ENCODE measurements at regions not wholly inside any gene's neighbourhood (a gene's known extent, or its start where the extent isn't known, plus 50 kb on each side); places are given as distances from the start of the nearest gene placed in this dataset.
"Not testable (repeated sequence)": the region's sequence is repeated elsewhere in the genome, so short reads cannot be mapped to it uniquely, and the experiment has no call there.

DNA sequence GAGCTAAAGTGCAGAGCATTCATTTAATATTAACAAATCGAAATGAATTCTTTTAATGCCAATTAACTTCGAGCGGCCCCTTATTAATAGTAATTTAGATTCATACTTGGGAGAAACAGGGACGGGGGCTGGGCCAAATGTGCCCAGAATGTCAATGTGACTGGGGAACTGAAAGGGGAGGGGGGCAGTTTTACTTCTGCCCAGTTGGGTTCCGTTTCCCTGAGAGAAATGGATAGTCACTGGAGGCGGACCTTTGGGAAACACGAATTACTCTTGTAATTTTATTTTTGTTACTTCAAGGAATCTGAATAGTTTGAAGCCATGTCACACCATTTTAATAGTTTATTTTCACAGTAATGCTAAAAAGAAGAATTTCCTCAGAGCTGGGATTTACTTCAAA lies 64.8 kb downstream of the SMUG1 start:
- TF ChIP-seq, protein P1, sequence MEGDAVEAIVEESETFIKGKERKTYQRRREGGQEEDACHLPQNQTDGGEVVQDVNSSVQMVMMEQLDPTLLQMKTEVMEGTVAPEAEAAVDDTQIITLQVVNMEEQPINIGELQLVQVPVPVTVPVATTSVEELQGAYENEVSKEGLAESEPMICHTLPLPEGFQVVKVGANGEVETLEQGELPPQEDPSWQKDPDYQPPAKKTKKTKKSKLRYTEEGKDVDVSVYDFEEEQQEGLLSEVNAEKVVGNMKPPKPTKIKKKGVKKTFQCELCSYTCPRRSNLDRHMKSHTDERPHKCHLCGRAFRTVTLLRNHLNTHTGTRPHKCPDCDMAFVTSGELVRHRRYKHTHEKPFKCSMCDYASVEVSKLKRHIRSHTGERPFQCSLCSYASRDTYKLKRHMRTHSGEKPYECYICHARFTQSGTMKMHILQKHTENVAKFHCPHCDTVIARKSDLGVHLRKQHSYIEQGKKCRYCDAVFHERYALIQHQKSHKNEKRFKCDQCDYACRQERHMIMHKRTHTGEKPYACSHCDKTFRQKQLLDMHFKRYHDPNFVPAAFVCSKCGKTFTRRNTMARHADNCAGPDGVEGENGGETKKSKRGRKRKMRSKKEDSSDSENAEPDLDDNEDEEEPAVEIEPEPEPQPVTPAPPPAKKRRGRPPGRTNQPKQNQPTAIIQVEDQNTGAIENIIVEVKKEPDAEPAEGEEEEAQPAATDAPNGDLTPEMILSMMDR (IDR thresholded peaks at IDR 0.05) = not testable (repeated sequence)
- TF ChIP-seq POLR2A, EP300, POLR2AphosphoS5 (IDR thresholded peaks at IDR 0.05): not testable (repeated sequence)
